ENCODE measurements at regions not wholly inside any gene's neighbourhood (a gene's known extent, or its start where the extent isn't known, plus 50 kb on each side); places are given as distances from the start of the nearest gene placed in this dataset.
A peak's percentile ranks its signal among the peaks of the same experiment; 100 is the strongest.

DNA sequence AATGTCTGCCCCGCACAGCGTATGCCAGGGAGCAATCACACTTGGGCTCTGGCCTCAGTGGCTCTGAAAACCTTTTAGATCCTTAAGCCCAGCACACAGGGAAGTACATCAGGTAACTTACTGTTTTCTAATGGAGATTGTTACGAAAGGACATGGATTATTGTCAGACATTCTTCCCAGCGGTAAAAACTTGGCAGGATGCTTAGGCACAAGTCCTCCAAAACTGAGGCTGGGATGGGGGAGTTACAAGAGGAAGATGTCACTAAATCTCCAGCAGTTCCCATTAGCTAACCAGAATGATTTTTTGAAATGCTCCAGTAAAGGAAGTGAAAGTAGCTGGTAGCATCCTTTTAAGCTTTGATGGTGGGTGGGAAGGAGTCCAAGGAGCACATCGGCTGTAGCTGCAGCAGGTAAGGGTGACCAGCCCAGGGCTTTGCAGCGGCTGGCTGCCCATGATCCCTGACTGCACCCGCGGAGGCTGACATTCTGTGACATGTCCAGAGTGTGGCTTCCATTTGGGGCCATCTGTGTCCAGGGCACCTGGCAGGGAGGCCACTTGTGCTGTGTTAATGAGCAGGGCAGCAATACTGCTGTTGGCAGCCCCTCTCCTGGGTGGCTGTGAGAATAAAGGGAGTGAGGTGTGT lies 165.8 kb downstream of the GADD45G start:
- no peak for DNase-seq (ENCODE audit: low spot score)

- DNase-seq (ENCODE audit: low spot score) = no peak
These were observed 166.4 kb downstream of the GADD45G start for GRCh38 chr9:89771205-89771604.

DNA sequence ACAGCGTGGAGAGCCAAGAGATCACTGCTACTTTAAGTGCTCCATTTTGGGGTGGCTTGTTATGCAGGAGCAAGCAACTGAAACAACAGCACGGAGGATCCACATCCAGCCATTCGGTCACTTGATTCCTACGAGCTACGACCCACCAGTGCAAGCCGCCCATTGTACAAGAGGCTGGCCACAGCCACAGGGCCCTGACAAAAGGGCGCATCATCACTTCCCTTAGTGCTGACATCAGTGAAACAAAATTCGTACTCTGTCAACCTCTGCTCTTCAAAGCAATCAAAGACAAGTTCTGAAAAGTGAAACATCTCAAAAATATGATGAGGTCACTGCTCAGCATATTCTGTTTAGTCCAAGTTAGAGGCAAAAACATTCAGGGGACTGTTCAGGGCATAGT lies 168.4 kb downstream of the GADD45G start:
- no peak for DNase-seq (ENCODE audit: low spot score)

DNA sequence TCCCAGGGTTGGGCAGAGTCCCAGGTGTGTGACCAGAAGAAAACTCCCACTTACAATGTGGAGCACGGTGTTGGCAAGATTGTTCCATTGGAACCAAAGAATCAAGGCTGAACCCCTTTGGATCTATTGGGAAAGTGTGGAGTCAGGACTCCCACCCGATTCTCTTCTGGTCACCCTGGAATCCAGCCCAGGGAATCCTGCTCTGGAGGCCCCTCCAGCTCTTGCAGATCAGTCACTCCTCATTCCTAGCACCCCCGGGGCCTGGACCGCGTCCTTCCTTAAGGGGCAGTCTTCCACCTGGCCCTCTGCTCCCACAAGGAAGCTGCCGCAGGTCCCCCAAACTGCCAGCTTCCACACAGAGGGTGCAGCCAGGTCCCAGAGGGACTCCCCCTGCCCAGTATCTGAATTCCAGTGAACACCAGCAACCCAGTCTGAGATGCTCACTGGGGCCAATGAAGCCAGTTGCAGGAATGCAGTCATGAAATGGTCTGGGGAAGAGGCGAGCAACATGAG lies 170.1 kb downstream of the GADD45G start:
- DNase-seq (ENCODE audit: low spot score) = no peak

DNA sequence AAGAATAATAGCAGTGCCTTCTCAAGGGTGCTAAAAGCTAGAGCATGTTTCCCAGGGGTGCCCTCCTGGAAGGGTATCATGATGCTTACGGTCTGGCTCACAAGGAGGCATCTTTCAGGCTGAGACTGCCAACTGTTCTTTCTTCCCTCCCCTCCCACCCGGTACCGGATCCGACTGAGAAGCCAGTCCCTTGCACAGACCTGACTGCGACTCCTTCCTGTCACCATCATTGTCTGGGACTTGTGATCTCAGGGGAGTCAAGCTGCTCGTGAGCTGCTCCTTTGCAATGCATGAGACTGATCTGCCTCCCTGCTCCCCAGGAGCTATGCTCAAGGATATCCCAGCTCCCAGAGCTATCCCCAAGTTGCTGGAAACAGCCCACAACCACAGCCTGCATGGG lies 170.8 kb downstream of the GADD45G start:
- no peak for DNase-seq (ENCODE audit: low spot score)

- no peak for DNase-seq (ENCODE audit: low spot score)
These were observed 172.1 kb downstream of the GADD45G start for GRCh38 chr9:89776795-89777525.

GRCh38 chr9:89777544-89777943 lies 172.7 kb downstream of the GADD45G start:
- no peak for DNase-seq (ENCODE audit: low spot score)

- DNase-seq (ENCODE audit: low spot score) = no peak
These were observed 173.6 kb downstream of the GADD45G start for GRCh38 chr9:89778100-89779090.

GRCh38 chr9:89779405-89780203 lies 174.8 kb downstream of the GADD45G start:
- DNase-seq (ENCODE audit: low spot score) = no peak

DNA sequence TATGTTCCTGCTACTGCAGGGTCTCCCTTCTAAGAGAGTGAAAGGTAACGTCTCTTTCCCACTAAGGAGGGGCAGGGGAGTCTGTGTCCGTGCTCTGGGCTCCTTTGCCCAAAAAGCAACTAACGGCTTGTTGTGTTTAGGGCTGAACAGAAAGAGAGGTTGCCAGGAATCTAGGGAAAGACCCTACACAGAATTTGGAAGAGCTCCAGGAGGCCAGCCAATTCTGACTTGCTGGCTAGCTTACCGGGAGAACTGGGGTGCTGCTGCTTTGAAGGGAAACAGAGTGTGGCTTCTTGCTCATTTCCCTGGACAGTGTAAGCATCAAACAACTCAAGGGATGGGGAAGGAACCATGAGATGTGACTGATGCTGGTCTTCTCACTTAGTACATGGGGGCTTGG lies 176.1 kb downstream of the GADD45G start:
- no peak for DNase-seq (ENCODE audit: low spot score)

- DNase-seq (ENCODE audit: low spot score) = peak; percentile 8
These were observed 177.2 kb downstream of the GADD45G start for GRCh38 chr9:89781838-89782540.

- no peak for DNase-seq (ENCODE audit: low spot score)
These were observed 181.8 kb downstream of the GADD45G start for GRCh38 chr9:89786655-89787054.

GRCh38 chr9:89787595-89787994 lies 182.8 kb downstream of the GADD45G start:
- DNase-seq (ENCODE audit: low spot score) = no peak

DNA sequence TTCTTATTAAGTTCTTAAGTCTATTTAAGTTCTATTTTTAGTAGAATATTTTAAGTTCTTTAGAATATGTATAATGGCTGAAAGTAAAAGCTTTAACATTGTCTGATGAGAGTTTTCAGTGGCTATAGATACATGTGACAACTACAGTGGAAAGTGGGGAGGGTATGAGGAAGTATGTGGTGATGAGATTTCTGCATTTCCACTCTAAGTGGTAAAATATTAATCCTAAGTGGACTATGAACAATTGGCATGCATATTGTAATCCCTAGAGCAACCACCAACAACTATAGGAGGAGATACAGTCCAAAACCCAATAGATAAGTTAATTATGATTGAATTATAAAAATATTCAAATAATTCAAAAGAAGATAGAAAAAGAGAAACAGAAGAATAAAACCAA lies 183.6 kb downstream of the GADD45G start:
- DNase-seq (ENCODE audit: low spot score) = no peak

DNA sequence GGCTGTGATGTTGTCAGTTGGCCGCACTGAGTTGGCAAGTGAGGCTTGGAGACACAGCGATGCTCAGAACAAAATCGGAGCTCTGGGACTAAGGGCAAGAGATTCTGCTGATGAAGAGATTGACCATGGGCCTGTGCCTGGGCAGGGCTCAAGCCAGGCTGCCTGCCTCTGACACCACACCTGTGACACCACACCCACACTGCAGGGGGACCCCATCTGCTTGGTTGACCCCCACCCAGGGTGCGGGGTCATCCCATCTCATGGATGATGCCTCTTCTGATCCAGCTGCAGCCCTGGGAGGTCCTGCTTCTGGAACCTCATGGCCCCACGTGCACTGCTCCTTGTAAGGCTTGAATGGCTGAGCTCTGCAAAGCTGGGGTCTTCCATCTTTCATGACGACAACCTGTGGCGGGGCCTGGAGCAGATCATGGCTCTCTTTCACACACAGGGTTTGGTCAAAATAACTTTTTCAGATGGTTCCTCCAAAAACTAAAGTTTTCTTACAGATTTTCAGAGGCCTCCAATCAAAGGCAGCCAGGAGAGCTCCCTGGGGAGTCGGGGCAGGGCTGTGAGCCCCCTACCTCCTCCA lies 185.2 kb downstream of the GADD45G start:
- DNase-seq (ENCODE audit: low spot score) = no peak

- DNase-seq (ENCODE audit: low spot score) = no peak
These were observed 185.8 kb downstream of the GADD45G start for GRCh38 chr9:89790542-89791109.

GRCh38 chr9:89791754-89792153 lies 186.9 kb downstream of the GADD45G start:
- DNase-seq (ENCODE audit: low spot score) = no peak

DNA sequence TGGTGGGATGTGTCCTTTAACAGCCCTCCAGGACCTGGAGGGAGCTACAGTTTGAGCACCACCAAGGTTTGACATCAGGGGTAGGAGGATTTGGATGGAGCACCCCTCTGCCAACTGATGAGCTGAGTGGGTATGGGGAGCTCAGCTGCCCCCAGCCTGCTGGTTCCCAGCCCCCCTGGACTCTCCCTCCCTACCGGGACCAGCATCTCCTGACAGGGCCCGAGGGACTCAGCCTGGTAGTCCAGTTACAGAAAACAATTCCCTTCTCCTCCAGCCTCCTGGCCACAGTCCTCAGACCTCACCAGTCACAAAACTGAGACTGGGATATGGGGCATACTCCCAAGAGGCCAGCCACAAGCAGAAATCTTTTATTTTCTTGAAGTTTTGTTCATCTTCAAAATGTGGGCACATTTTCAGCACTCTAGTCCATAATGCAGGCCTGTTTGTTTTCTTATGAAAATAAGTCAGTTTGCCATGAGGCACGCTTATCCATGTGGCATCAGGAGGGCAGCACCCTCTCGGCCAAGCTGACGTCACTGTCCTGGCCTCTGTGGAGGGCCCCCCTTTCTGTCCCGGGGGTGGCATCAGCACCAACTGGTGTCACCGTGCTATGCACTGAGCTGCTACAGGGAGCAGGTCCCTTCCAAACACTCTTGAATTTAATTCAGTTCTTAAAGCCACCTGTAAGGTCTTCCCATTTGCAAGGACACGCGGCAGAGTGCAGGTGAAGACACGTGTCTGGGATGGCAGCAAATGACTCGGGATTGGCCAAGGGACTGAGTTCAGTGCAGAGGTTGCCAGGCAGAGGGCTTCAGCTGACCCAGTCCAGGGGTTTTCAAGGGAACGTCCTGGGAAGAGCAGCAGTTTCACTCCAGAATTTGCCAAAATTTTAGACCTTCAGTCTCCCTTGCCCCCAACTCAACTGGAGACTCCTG lies 187.6 kb downstream of the GADD45G start:
- DNase-seq (ENCODE audit: low spot score) = no peak

GRCh38 chr9:89793124-89793495 lies 188.3 kb downstream of the GADD45G start:
- DNase-seq (ENCODE audit: low spot score) = no peak
